ENCODE measurements at regions not wholly inside any gene's neighbourhood (a gene's known extent, or its start where the extent isn't known, plus 50 kb on each side); places are given as distances from the start of the nearest gene placed in this dataset.

DNA sequence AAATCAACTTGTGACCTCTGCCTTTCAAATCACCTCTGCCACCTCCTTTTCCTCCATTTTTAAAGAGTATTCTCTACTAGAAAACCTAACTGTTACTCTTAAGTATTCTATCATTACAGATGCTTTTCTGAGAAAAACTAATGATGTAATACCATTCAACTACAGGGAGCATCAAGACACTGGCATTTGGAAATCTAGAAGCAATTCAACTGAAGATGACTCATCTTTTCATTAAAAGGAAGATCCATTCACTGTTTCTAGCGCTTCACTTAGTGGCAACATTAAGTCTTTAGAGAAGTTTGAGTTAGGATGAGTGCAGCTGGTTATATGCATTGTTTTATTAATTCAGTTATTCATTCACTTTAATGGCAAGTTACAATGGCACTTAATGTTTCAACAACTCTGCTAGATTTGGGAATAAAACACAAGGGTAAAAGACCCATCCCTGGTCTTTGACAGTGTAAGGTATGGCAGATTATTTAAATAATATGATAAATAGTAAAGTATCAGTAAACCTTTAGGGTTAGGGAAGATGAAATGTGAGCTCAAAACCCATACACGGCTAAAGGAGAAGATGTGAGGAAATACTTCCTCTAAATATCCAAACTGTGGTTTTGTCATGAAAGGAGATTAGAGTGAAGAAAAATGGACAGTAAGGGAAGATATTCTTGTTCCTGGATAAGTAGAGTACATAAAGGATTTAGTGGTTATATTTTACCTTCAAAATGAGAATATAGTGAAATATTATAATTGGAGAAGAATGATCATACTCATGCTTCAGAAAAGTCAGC is 61.7 kb downstream of the KCNJ2 start:
- Histone ChIP-seq H3K4me3 (ENCODE audit: low read depth, low read length) (no peak overlapping the region), H3K27me3 (ENCODE audit: control insufficient read depth, insufficient read depth, low read length) (no peaks in the 10 kb centered on the region), H3K9ac (ENCODE audit: low read depth, low read length) (no peak overlapping the region), H3K9me3 (ENCODE audit: control insufficient read depth, insufficient read depth, low read length) (no peaks in the 10 kb centered on the region), H3K36me3 (ENCODE audit: control insufficient read depth, insufficient read depth, low read length) (no peaks in the 10 kb centered on the region), H3K27ac (ENCODE audit: low read depth, low read length) (no peak overlapping the region), H3K4me1 (ENCODE audit: control insufficient read depth, insufficient read depth, low read length) (no peaks in the 10 kb centered on the region)

GRCh38 chr17:70232466-70232865 is 63.1 kb downstream of the KCNJ2 start:
- no peaks in the 10 kb centered on the region for H3K4me1 ChIP-seq (ENCODE audit: control insufficient read depth, insufficient read depth, low read length)
- no peaks in the 10 kb centered on the region for H3K36me3 ChIP-seq (ENCODE audit: control insufficient read depth, insufficient read depth, low read length)
- no peak overlapping the region for H3K9ac ChIP-seq (ENCODE audit: low read depth, low read length)
- no peak overlapping the region for H3K27ac ChIP-seq (ENCODE audit: low read depth, low read length)
- no peak overlapping the region for H3K4me3 ChIP-seq (ENCODE audit: low read depth, low read length)
- no peaks in the 10 kb centered on the region for H3K9me3 ChIP-seq (ENCODE audit: control insufficient read depth, insufficient read depth, low read length)
- H3K27me3 ChIP-seq (ENCODE audit: control insufficient read depth, insufficient read depth, low read length): no peaks in the 10 kb centered on the region

DNA sequence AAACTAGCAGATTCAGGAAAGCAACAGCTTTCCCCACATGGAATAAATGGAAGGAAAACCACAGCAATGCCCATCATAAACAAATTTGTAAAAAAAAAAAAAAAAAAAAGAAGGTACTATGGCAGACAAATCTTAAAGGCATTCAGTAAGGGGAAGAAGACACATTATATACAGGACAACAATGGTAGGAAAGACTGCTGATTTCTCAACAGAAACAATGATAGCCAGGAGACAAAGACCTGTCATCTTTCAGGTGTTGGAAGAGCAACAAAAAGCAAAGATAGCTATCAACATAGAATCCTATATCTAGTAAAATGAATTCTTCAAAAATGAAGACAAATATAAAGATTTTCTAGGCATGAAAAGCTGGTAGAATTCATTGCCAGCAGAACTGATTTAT is 65.9 kb downstream of the KCNJ2 start:
- no peak overlapping the region for H3K9ac ChIP-seq (ENCODE audit: low read depth, low read length)
- no peaks in the 10 kb centered on the region for H3K27me3 ChIP-seq (ENCODE audit: control insufficient read depth, insufficient read depth, low read length)
- no peak overlapping the region for H3K4me3 ChIP-seq (ENCODE audit: low read depth, low read length)
- no peaks in the 10 kb centered on the region for H3K9me3 ChIP-seq (ENCODE audit: control insufficient read depth, insufficient read depth, low read length)
- H3K36me3 ChIP-seq (ENCODE audit: control insufficient read depth, insufficient read depth, low read length): no peaks in the 10 kb centered on the region
- H3K4me1 ChIP-seq (ENCODE audit: control insufficient read depth, insufficient read depth, low read length): no peaks in the 10 kb centered on the region
- no peak overlapping the region for H3K27ac ChIP-seq (ENCODE audit: low read depth, low read length)

DNA sequence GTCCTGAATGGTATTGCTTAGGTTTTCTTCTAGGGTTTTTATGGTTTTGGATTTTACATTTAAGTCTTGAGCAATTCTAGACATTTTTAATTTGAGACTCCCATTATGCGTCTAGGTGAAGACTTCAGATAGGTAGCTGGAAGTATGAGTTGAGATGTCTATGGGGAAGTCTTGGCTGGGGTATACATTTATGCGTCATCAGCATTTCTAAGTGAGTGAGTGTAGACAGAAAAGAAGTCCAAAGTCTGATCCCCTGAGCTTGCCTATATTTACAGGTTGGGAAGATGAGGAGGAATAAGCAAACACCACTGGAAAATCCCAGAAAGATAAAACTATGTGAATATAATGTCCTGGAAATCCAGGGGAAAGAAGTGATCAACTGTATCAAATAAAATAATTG is 68.9 kb downstream of the KCNJ2 start:
- no peak overlapping the region for H3K4me3 ChIP-seq (ENCODE audit: low read depth, low read length)
- no peaks in the 10 kb centered on the region for H3K36me3 ChIP-seq (ENCODE audit: control insufficient read depth, insufficient read depth, low read length)
- no peaks in the 10 kb centered on the region for H3K9me3 ChIP-seq (ENCODE audit: control insufficient read depth, insufficient read depth, low read length)
- no peak overlapping the region for H3K27ac ChIP-seq (ENCODE audit: low read depth, low read length)
- H3K4me1 ChIP-seq (ENCODE audit: control insufficient read depth, insufficient read depth, low read length): no peaks in the 10 kb centered on the region
- H3K9ac ChIP-seq (ENCODE audit: low read depth, low read length): no peak overlapping the region
- H3K27me3 ChIP-seq (ENCODE audit: control insufficient read depth, insufficient read depth, low read length): no peaks in the 10 kb centered on the region

GRCh38 chr17:70238646-70239045 is 69.3 kb downstream of the KCNJ2 start:
- Histone ChIP-seq H3K27ac (ENCODE audit: low read depth, low read length) (no peak overlapping the region), H3K36me3 (ENCODE audit: control insufficient read depth, insufficient read depth, low read length) (no peaks in the 10 kb centered on the region), H3K4me1 (ENCODE audit: control insufficient read depth, insufficient read depth, low read length) (no peaks in the 10 kb centered on the region), H3K9ac (ENCODE audit: low read depth, low read length) (no peak overlapping the region), H3K4me3 (ENCODE audit: low read depth, low read length) (no peak overlapping the region), H3K9me3 (ENCODE audit: control insufficient read depth, insufficient read depth, low read length) (no peaks in the 10 kb centered on the region), H3K27me3 (ENCODE audit: control insufficient read depth, insufficient read depth, low read length) (no peaks in the 10 kb centered on the region)

- Histone ChIP-seq H3K4me3 (ENCODE audit: low read depth, low read length) (no peak overlapping the region), H3K27ac (ENCODE audit: low read depth, low read length) (no peak overlapping the region), H3K36me3 (ENCODE audit: control insufficient read depth, insufficient read depth, low read length) (no peaks in the 10 kb centered on the region), H3K4me1 (ENCODE audit: control insufficient read depth, insufficient read depth, low read length) (no peaks in the 10 kb centered on the region), H3K27me3 (ENCODE audit: control insufficient read depth, insufficient read depth, low read length) (no peaks in the 10 kb centered on the region), H3K9me3 (ENCODE audit: control insufficient read depth, insufficient read depth, low read length) (no peaks in the 10 kb centered on the region), H3K9ac (ENCODE audit: low read depth, low read length) (no peak overlapping the region)
These were observed 70.1 kb downstream of the KCNJ2 start for GRCh38 chr17:70239391-70239826.

DNA sequence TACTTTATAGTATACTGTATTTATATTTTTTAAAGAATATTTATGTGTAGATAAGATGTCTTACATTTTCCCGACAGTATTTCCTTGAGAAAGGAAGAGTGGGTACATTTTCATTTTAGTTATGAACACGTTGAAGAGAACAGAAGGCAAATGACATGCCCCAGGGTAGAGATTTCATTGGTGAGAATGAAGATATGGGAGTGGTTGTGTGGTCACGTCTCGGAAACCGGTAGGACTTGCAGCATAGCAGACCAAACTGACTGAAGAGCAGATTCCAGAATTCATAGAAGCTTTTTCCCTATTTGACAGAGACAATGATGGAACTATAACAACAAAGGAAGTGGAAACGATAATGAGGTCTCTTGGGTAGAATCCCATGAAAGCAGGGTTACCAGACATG is 71.7 kb downstream of the KCNJ2 start:
- no peak overlapping the region for H3K27ac ChIP-seq (ENCODE audit: low read depth, low read length)
- H3K9me3 ChIP-seq (ENCODE audit: control insufficient read depth, insufficient read depth, low read length): no peaks in the 10 kb centered on the region
- H3K4me3 ChIP-seq (ENCODE audit: low read depth, low read length): no peak overlapping the region
- no peak overlapping the region for H3K9ac ChIP-seq (ENCODE audit: low read depth, low read length)
- no peaks in the 10 kb centered on the region for H3K27me3 ChIP-seq (ENCODE audit: control insufficient read depth, insufficient read depth, low read length)
- no peaks in the 10 kb centered on the region for H3K4me1 ChIP-seq (ENCODE audit: control insufficient read depth, insufficient read depth, low read length)
- no peaks in the 10 kb centered on the region for H3K36me3 ChIP-seq (ENCODE audit: control insufficient read depth, insufficient read depth, low read length)

DNA sequence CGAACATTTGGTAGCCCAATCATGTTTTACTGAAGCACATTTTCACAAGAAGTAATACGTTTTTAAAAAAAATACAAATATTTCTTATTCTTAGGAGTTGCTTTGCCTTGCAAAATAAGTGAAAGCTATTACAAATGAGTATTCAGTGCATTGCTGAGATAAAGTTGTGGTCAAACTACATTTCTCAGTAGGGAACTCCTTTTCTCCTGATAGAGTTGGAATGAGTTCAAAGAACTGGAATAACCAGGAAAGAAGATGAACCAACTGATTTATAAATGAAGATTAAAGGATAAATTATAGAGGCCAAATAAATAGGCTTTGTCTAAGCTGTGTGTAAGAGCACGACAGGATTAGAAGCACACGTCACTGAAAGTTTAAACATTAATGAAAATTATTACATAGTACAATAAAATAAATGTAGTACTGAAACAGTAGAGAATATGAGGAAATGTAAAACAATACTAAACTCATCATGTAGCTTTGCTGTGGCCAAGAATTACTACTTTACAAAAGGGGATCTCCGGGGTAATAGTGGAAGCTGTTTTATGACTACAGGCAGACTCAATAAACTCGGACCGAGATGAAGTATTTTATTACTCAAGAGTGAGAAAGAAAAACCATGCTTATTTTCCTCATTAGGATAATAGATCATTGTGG is 73.6 kb downstream of the KCNJ2 start:
- H3K36me3 ChIP-seq (ENCODE audit: control insufficient read depth, insufficient read depth, low read length): no peaks in the 10 kb centered on the region
- no peak overlapping the region for H3K27ac ChIP-seq (ENCODE audit: low read depth, low read length)
- no peaks in the 10 kb centered on the region for H3K9me3 ChIP-seq (ENCODE audit: control insufficient read depth, insufficient read depth, low read length)
- no peaks in the 10 kb centered on the region for H3K4me1 ChIP-seq (ENCODE audit: control insufficient read depth, insufficient read depth, low read length)
- no peak overlapping the region for H3K4me3 ChIP-seq (ENCODE audit: low read depth, low read length)
- no peak overlapping the region for H3K9ac ChIP-seq (ENCODE audit: low read depth, low read length)
- no peaks in the 10 kb centered on the region for H3K27me3 ChIP-seq (ENCODE audit: control insufficient read depth, insufficient read depth, low read length)

- Histone ChIP-seq H3K9ac (ENCODE audit: low read depth, low read length) (no peak overlapping the region), H3K4me1 (ENCODE audit: control insufficient read depth, insufficient read depth, low read length) (no peaks in the 10 kb centered on the region), H3K9me3 (ENCODE audit: control insufficient read depth, insufficient read depth, low read length) (no peaks in the 10 kb centered on the region), H3K4me3 (ENCODE audit: low read depth, low read length) (no peak overlapping the region), H3K27ac (ENCODE audit: low read depth, low read length) (no peak overlapping the region), H3K27me3 (ENCODE audit: control insufficient read depth, insufficient read depth, low read length) (no peaks in the 10 kb centered on the region), H3K36me3 (ENCODE audit: control insufficient read depth, insufficient read depth, low read length) (no peaks in the 10 kb centered on the region)
These were observed 82.4 kb downstream of the KCNJ2 start for GRCh38 chr17:70251706-70252105.

GRCh38 chr17:70254735-70255460 is 85.6 kb downstream of the KCNJ2 start:
- H3K36me3 ChIP-seq (ENCODE audit: control insufficient read depth, insufficient read depth, low read length): no peaks in the 10 kb centered on the region
- H3K9me3 ChIP-seq (ENCODE audit: control insufficient read depth, insufficient read depth, low read length): no peaks in the 10 kb centered on the region
- H3K27me3 ChIP-seq (ENCODE audit: control insufficient read depth, insufficient read depth, low read length): no peaks in the 10 kb centered on the region
- no peak overlapping the region for H3K9ac ChIP-seq (ENCODE audit: low read depth, low read length)
- no peak overlapping the region for H3K27ac ChIP-seq (ENCODE audit: low read depth, low read length)
- no peaks in the 10 kb centered on the region for H3K4me1 ChIP-seq (ENCODE audit: control insufficient read depth, insufficient read depth, low read length)
- H3K4me3 ChIP-seq (ENCODE audit: low read depth, low read length): no peak overlapping the region

DNA sequence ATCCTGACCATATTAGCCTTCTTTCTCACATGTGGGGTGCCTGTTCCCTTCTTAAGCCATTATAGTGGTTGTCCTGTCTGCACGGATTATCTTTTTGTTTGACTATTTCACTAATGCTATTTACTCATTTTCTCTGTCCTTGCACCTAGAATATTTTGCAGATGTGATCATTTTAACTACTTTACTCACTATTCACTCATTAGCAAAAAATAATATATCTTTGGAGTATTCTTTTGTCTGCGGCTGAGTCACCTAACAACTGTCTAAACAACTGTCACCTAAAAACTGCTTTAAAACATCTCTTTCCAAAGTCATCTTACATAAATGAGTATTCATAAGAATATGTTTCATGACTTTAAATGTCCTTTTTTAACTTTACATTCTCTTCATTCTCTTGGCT is 87.4 kb downstream of the KCNJ2 start:
- Histone ChIP-seq H3K4me3 (ENCODE audit: low read depth, low read length) (no peak overlapping the region), H3K4me1 (ENCODE audit: control insufficient read depth, insufficient read depth, low read length) (no peaks in the 10 kb centered on the region), H3K9me3 (ENCODE audit: control insufficient read depth, insufficient read depth, low read length) (no peaks in the 10 kb centered on the region), H3K36me3 (ENCODE audit: control insufficient read depth, insufficient read depth, low read length) (no peaks in the 10 kb centered on the region), H3K27me3 (ENCODE audit: control insufficient read depth, insufficient read depth, low read length) (no peaks in the 10 kb centered on the region), H3K9ac (ENCODE audit: low read depth, low read length) (no peak overlapping the region), H3K27ac (ENCODE audit: low read depth, low read length) (no peak overlapping the region)

Measured in HUES48 (cell line).